Body of pancreas (tissue), 4 donors: ENCODE measurements at regions not wholly inside any gene's neighbourhood (a gene's known extent, or its start where the extent isn't known, plus 50 kb on each side); places are given as distances from the start of the nearest gene placed in this dataset.

Source experiments
- POLR2A ChIP-seq, 3 donors: fragments of 450-650 bp; IDR thresholded peaks; one replicate each; pipeline ENCODE4 v1.6.1; 2016; ENCODE audit warnings: antibody characterized with exemption in 3 of 3, mild to moderate bottlenecking in 2 of 3
- TF ChIP-seq, protein P1 (sequence below), 7 experiments: fragments of 450-650 bp in 4 of 7; fragments of 200-600 bp in 3 of 7; sonication (generic) in 3 of 7; IDR thresholded peaks; one replicate each; pipeline ENCODE4 v1.5.1; 2016 to 2019; ENCODE audit warnings: antibody characterized with exemption in 7 of 7

DNA sequence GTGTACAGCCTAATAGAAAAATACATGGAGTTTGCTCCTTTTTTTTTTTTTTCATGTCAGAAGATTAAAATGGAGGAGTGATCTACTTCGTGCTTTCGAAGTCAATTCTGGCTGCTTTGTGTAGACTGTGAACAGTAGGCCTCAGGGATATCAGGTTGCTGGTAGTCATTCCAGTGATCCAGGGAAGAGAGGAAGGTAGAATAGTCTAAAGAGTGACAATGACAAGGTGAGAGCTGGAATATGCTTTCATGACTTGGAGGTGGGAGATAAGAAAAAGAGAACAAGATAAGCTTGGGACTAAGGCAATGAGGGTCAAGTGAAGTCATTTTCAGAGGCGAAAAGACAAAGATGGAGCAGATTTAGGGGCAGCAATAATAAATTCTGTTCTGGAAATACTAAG, 111.3 kb upstream of the MIR17HG start:
- TF ChIP-seq, protein P1, sequence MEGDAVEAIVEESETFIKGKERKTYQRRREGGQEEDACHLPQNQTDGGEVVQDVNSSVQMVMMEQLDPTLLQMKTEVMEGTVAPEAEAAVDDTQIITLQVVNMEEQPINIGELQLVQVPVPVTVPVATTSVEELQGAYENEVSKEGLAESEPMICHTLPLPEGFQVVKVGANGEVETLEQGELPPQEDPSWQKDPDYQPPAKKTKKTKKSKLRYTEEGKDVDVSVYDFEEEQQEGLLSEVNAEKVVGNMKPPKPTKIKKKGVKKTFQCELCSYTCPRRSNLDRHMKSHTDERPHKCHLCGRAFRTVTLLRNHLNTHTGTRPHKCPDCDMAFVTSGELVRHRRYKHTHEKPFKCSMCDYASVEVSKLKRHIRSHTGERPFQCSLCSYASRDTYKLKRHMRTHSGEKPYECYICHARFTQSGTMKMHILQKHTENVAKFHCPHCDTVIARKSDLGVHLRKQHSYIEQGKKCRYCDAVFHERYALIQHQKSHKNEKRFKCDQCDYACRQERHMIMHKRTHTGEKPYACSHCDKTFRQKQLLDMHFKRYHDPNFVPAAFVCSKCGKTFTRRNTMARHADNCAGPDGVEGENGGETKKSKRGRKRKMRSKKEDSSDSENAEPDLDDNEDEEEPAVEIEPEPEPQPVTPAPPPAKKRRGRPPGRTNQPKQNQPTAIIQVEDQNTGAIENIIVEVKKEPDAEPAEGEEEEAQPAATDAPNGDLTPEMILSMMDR (IDR thresholded peaks at IDR 0.05) = no peak
- no peak for TF ChIP-seq POLR2A (IDR thresholded peaks at IDR 0.05)
